Kidney glomerular epithelial cell (primary cell): ENCODE measurements at regions not wholly inside any gene's neighbourhood (a gene's known extent, or its start where the extent isn't known, plus 50 kb on each side); places are given as distances from the start of the nearest gene placed in this dataset.

Experiments used
- DNase-seq: peaks from one replicate; lab custom pipeline; 2025; lab: John Stamatoyannopoulos, UW

DNA sequence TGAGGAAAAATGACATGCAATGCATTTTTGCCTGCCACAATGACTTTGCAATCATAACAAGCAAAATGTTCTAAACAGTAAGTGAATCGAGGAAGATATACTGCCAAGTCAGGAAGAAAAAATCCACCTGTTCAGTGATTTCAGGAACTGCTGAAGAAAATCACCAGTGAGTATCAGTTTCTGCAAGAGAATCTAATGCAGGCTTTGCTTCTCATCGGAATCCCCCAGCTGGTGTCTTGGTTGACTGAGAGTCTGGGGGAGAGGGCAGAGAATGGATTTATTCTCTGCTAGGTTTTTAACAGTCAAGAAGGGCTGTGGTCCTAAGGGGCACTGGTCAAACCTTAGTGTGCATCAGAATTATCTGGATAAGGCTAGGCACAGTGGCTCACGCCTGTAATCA is 363.4 kb downstream of the CDH26 start:
- DNase-seq: no peak

DNA sequence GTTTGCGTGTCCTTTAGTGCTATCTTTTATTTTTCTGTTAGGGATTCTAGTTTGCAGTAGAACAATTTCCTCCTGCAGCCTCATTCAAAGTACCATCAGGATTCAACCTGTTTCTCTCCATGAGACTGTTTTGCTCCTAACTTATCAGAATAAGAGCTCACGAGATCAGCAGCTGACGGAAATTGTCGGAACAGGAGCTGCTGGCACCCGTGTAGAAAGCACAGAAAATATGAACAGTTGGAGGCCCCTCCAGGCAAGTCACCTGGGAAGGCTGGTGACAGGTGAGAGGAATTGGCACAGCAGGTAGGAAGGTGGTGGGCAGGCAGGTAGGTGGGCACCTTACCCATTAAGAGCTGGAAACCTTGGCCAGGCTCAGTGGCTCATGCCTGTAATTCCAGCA is 368.6 kb downstream of the CDH26 start:
- no peak for DNase-seq

DNA sequence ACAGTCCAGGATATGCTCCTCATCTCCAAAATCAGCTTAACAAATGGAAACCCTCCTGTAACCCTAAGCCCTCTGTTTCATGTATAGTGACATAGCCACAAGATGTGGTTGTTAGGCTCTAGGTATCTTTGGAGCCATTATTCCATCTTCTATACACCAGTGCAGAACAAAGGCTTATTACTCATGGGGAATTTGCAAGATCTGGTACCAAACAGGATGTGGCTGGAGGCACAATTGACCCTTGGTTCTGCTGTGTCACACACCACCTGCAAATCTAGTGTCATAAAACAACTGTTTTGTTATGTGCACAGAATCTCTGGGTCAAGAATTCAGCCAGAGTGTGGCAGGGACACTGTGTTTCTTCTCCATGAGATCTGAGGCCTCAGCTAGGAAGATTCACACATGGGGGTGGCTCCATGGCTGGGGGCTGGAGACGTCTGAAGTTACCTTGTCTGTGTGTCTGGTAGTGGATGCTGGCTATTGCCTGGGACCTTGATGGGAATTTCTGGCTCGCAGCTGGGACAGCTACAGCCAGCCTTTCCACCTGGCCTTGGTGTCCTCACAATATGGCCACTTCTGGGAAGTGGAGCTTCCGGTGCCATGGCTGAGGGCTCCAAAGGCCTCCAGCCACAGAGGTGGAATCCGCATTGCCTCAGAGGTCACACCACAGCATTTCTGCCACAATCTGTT is 369.9 kb downstream of the CDH26 start:
- DNase-seq: no peak

DNA sequence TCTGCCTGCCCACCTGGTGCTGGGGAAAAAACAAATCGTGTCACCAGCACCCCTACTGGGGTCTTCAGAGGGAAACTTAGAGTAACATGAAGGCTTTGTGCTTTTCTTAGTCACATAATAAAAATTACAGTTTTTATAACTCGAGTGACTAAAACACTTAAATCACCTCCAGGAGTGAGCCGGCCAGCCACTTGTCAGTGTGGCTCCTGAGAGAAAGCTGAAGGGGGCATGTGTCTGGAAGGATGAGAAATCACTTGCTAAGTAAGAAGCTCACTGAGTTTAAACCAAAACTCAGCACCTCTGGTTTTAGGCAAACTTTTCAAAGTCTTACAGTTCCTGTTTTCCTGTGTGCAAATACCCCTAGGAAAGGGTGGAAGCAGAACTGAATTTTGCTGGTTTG is 372.2 kb downstream of the CDH26 start:
- no peak for DNase-seq

DNA sequence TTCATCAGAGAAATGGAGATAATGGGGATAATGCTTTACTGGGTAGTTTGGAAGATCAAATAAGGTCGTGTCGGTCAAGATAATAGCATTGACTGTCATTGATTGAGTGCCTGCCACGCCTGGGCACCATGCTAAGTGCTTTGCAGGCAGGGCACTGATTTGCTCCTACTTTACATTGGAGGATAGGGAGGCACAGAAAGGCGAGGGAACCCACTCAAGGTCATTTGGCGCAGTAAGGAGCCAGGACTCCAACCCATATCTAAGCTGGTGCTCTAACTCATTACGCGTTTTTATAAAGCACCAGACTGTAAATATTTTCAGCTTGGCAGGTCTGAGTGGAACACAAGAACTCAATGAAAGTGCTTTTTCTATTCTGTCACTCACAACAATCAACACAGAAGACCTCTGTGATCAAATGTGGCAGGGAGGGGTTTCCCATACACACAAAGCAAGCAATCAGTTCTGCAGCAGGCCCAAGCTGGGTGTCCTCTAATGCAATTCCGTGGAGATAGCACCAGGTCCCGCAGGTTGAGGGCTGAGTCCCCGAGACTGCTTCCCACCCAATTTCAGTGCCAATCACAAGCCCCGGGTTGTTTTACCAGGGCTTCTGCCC is 373.6 kb downstream of the CDH26 start:
- DNase-seq: no peak

DNA sequence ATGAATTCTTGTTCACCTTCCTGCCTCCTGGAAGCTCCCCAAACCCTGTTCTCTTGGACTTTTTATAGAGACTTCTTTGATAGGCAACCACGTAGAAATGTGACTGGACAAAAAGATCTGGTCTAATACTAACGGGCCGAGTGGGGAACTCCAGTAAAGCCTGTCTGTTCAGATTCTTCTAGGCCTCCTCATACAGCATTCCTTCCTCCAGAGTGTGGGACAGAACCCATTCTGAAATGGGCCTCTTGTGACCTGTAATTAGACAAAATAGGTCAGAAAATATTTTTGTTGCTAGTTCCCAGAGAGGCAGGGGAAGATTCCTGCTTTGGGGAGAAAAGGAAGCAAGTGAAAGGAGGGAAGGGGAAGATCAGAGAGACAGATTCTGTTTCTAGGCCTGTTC is 374.3 kb downstream of the CDH26 start:
- no peak for DNase-seq

DNA sequence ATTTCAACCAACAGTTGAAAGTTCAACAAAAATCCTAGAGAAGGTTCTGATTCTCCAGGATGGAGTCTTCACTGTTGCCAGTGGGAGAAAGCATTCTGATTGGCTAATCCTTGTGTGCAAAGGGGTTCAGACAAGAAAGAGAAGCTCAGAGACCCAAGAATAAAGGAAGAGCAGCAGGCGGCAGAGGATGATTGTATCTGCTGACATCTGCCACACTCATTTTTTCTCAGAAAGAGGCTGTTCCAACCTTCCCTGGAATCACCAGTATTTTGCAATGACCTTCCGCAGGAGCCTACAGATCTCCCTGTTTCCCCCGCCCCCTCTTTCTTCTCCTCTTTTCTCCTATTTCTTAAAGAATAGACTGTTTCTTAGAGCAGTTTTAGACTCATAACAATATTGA is 376.7 kb downstream of the CDH26 start:
- DNase-seq: no peak

DNA sequence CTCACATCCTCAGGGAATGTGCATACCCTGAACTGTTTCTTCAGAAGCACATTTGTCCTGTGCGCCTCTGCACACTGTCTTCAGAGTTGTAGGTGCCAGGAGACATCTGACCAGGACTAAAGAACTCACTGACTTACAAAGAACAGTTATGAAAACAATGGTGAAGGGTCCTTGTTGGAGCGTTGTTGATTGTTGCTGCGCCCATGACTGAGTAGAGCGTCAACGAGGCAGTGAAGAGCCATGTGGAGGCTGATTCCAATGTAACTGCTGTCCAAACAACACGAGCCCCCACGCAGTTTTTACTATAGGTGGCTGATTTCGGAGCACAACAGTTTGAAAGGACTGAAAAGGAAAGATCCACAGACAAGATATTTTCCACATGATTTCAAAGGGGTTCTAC is 380.3 kb downstream of the CDH26 start:
- DNase-seq: no peak

DNA sequence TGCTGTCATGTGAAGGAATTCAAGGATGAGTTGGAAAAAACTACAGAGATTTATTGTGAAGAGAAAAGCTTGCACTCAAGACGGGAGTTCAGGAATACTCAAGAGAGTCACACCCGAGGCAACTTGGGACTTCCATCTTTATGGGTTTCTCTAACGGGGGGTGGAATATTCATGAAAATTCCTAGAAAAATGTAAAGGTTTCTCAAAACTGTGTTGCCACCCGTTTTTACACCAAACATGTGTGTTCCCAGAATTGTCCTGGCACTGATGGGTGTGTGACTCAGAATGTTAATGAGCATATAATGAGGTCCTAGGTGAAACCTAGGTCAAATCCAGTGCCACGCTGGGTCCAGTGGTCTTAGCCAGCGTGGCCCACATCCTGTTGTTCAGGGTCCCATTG is 381.5 kb downstream of the CDH26 start:
- DNase-seq: no peak

DNA sequence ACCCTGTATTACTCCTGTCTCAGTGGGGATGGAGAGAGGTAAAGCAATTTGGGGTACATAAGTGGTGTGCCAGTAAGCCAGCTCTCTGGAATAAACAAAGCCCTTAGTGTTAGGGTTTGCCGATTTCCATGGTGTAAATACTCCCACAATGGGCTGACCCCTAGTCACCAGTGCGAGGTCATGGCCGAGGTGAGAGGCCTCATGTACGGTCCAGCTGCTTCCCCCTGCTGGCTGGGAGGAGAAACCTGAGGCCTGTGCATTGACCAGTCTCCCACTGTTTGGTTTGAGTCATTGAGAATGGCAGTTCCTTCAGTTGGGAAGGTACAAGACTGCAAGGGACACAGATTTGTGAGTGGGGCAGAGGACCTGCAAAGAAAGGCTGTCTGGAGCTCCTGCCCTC is 382.0 kb downstream of the CDH26 start:
- no peak for DNase-seq

DNA sequence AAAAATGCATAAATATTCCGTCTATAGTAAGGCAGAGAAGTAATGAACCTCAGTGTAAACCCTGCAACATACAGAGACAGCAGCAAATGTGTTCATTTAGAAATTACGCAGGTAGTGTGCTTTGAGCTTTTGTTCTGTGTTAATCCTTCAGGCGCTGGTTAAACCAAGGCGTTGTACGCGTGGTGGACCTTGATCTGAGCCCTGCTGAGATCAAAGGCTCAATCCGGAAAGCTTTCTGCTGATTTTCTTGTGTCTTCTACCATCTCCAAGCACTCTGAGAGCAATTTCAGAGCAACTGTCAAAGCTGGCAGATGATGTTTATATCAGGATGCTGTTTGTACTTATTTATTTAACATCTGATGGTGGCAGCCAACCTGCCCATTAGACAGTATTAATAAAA is 382.8 kb downstream of the CDH26 start:
- no peak for DNase-seq

DNA sequence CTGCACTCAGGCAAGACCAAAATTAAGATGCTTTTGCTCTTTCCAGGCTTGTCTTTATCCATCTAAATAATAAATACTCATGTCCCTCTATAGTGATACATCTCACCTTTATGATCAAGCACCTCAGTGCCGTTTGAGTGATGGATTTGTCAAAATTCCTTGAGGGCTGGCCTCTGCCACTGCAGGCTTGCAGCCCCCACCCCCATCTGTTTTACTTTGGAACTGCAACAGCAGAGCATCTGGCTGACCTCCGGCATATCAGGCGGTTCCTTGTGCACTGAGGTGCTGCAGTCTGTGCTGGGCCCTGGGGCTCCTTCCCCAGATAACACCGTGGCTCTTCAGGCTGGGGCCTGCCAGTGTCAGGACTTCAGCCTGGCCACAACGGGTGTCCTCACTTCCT is 386.9 kb downstream of the CDH26 start:
- DNase-seq: no peak

DNA sequence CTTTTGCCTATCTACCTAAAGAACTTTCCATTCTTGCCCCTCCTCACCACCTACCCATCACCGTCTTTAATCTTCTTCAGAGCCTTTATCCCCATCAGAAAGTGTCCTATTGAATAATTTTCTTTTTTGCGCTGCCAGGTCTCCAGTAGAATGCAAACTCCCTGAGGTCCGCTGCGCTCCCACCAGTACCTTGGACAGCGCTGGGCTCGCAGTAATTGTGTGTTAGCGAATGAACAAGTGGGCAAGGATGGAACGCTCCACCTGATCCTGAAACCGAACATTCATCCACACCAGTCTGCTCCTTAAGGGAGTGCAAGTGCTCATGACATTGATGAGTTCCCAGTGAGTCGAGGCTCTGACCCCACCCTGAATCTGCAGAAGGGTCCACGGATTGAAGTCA is 391.2 kb downstream of the CDH26 start:
- DNase-seq: no peak

DNA sequence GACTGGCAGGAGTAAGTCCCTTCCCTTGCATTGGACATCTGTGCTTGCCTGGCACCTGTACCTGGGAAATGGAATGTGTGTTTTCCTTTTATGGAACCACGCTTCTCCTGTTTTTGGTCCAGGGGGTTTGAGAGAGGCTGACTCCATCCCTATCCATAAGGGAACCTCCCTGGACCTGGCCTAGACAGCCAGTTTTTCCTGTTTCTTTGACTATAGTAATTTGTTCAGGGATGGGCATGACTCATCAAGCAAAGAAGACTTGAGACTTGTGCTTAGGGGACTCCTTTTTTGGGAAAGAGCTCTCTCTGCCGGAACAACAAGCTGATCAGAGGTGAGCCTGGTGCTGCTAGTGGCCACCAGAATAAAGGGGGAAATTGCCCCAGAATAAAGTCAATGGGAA is 393.8 kb downstream of the CDH26 start:
- DNase-seq: no peak

DNA sequence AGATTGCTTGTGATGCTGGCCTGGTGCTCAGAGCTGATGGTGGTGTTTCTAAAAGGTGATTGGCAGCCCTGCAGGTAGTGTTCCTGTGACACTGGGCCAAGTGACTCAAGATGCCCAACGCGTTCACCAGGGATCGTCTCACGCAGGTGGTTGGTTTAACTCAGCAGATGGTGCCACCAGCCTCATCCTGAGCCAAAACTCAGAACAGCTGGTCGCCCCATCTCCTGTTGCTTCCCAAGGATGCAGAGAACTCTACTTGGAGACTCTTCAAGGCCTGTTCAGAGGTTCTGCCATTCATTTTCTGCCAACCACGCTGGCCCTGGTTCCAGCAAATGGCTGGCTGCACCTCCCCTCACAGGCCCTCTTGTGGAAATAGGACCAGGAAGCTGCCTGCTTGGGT is 394.4 kb downstream of the CDH26 start:
- DNase-seq: no peak

DNA sequence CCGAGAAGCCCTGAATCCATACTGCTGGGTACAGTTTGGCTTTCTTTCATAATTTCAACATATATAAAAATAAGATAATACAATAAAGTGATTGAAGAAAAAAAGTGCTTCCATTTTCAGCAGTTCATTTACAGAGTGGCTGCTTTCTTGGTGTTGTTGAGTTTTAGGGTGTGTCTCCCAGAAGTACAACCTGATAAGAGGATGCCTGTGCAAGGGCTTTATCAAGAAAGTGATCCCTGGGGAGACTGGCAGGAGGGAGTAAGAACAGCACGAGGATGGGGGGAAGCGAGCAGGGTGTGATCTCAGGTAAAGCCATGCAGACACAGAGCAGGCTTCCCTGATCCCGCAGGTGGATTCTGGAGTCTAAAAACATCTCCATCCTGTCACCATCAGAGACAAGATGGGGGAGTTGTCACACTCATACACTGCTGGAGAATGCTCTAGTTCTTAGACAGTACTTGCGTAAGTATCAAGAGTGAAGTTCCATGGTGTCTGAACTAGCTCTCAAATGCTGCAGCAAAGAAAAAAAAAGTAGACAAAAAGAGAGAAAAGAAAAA is 395.9 kb downstream of the CDH26 start:
- no peak for DNase-seq

DNA sequence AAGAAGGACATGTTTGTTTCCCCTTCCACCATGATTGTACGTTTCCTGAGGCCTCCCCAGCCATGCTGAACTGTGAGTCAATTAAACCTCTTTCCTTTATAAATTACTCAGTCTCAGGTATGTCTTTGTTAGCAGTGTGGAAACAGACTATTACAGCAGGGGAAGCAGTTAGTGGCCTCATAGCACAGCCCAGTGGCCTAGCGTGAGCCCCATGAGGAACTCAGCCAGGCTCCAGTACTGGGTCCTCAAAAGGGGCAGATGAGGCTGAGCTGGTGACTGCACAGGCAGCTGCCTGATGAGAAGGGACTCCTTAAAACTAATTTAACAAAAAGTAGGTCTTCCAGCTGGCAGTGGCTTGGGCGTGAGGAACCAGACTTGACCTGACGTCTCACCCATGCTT is 399.9 kb downstream of the CDH26 start:
- no peak for DNase-seq

DNA sequence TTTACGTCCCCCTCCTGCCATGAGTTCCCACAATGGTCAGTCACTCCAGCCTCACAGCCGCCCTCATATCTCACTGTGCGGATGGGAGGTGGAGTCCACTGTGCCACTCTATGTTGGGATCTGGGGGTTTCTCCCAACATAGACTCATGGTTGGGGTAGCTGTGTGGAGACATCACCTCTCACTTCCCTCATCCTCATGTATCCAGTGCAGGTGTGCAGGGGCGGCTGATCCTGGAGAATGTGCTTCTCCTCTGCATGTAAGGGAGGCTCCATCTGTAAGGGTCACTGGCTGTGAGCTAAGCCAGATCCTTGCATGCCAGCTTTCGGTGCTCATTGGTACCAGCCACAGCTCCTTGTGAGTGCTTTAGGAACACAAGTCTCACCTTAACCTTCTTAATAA is 400.8 kb downstream of the CDH26 start:
- no peak for DNase-seq

DNA sequence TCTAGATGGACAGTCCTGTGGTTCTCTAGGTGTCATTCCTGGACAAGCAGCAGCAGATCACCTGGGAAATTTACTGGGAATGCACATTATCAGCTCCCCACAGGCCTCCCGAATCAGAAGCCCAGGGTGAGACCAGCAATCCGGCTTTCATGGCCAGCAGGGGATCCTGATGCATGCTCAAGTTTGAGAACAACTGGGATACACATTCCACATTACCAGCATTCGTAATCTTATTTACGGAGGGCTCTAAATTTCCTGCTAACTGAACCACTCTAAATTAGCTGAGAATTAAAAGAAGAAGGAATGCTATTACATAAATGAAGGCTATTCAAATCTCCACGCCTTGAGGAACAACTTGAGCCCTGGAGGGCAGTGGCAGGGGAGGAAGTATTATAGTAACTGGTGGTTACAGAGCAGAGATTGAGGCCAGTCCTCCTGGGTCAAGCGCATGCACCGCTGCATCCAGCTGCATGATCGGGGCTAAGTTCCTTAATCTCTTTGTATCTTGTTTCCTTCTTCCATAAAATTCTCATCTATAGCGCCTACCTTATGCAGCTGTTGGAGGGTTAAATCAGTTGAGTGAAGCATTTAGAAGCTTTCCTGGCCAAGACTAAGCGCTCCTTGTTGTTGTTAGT is 403.7 kb downstream of the CDH26 start:
- DNase-seq: no peak

DNA sequence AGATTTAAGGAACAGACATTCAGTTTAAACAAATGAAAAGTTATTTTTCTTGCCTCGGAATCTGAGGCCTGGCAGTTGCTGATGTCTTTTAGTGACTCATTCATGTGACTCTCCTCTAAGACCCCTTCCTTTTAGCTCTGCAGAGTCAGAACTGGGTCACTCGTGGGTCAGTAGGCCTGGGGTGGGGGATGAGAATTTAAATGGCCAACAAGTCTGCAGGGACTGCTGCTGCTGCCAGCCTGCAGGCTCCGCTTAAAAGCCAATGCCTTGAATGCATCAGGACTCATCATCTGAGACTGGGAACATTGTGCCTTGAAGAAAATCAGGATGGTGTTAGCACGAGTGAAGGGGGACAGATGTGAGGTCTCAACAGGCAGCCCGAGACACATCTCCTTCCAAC is 404.3 kb downstream of the CDH26 start:
- no peak for DNase-seq

DNA sequence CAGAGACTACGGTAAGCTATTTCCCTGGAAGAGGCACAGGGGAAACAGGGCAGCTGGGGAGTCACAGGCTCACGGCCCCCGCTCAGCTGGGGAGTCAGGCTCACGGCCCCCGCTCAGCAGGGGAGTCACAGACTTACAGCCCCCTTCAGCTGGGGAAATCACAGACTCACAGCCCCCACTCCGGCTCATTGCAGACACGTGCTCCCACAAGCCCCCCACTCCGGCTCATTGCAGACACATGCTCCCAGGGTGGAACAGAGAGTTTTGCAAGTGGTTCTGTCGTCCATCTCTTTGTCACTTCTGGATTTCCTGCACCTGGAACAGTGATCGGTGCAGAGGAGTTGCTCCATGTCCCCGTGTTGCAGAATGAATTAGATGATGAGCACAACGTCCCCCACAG is 405.5 kb downstream of the CDH26 start:
- DNase-seq: no peak

DNA sequence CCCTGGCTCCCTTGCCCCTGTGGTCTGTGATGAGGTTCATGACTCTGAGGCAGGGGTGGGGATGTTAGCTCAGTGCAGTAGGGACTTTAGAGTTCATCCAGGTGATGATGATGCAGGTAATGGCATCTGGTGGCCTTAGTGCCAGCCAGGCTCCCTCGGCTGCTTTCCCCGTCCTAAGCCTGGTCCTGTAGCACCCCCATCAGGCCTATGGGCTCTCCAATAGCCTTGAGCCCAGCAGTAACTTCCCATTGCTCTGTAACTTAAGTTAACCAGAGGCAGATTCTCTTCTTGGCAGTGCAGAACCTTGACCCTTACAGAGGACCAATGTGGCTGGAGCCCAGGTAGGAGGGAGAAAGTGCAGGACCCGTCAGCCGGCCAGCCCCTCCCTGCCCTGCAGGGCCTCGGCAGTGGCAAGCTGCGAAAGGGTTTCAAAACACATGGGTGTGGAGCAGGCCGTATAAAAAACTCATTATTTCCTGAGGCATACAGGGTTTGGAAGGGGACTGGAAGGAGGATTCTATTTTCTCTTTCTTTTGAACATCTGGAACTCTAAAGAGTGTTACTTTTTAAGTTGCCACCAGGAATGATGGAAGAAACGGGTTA is 406.9 kb downstream of the CDH26 start:
- DNase-seq: no peak

DNA sequence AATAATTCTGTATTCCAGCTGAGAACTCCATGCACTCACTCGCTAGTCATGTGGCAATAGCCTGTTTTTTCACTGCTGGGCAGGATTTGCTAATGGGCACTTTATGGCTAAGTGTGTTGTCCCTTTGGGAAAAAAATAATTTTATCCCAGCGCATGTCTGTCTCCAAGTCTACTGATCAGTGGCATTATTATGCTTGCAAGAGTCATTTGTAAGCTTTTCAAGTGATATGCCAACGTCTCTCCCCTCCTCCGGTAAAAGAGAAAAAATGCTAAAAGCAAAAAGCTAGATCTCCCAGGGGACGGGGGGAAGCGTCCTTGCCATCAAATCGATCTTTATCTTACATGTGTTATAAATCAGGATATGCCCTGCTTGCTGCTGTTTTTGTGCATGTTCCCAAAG is 407.7 kb downstream of the CDH26 start:
- DNase-seq: no peak
